GM18499 (cell line): ENCODE measurements at regions not wholly inside any gene's neighbourhood (a gene's known extent, or its start where the extent isn't known, plus 50 kb on each side); places are given as distances from the start of the nearest gene placed in this dataset.
"Not testable (repeated sequence)": the region's sequence is repeated elsewhere in the genome, so short reads cannot be mapped to it uniquely, and the experiment has no call there.

ENCODE experiments used
- ATAC-seq: cut with Tn5 transposase; IDR thresholded peaks from one replicate; pipeline ENCODE4 v1.9.1; 2021; ENCODE audit warnings: moderate number of reproducible peaks; ENCODE audit not compliant: insufficient read depth, unreplicated experiment

GRCh38 chr16:59634951-59635350 lies 900.8 kb upstream of the GOT2 start:
- no peak for ATAC-seq

GRCh38 chr16:59634004-59634579 lies 900.0 kb upstream of the GOT2 start:
- ATAC-seq: no peak

- ATAC-seq: no peak
Measured at GRCh38 chr16:59632276-59632855, 898.2 kb upstream of the GOT2 start.

GRCh38 chr16:59624381-59624780 lies 890.3 kb upstream of the GOT2 start:
- ATAC-seq: not testable (repeated sequence)

GRCh38 chr16:59614466-59615240 lies 880.5 kb upstream of the GOT2 start:
- no peak for ATAC-seq

- not testable (repeated sequence) for ATAC-seq
Measured at GRCh38 chr16:59612910-59613620, 878.9 kb upstream of the GOT2 start.

- no peak for ATAC-seq
Measured at GRCh38 chr16:59612094-59612493, 878.0 kb upstream of the GOT2 start.

- ATAC-seq: no peak
Measured at GRCh38 chr16:59611556-59611955, 877.4 kb upstream of the GOT2 start.

- ATAC-seq: no peak
Measured at GRCh38 chr16:59605706-59606105, 871.6 kb upstream of the GOT2 start.

GRCh38 chr16:59604354-59604753 lies 870.2 kb upstream of the GOT2 start:
- no peak for ATAC-seq

- ATAC-seq: no peak
Measured at GRCh38 chr16:59601452-59601851, 867.3 kb upstream of the GOT2 start.

GRCh38 chr16:59597269-59597668 lies 863.2 kb upstream of the GOT2 start:
- ATAC-seq: no peak

GRCh38 chr16:59596693-59597092 lies 862.6 kb upstream of the GOT2 start:
- no peak for ATAC-seq

GRCh38 chr16:59593194-59593661 lies 859.1 kb upstream of the GOT2 start:
- no peak for ATAC-seq

GRCh38 chr16:59591480-59591879 lies 857.4 kb upstream of the GOT2 start:
- no peak for ATAC-seq

- ATAC-seq: no peak
Measured at GRCh38 chr16:59590845-59591244, 856.7 kb upstream of the GOT2 start.

- no peak for ATAC-seq
Measured at GRCh38 chr16:59586331-59586730, 852.2 kb upstream of the GOT2 start.

- no peak for ATAC-seq
Measured at GRCh38 chr16:59574296-59574695, 840.2 kb upstream of the GOT2 start.

GRCh38 chr16:59573528-59574271 lies 839.6 kb upstream of the GOT2 start:
- no peak for ATAC-seq

GRCh38 chr16:59567496-59567895 lies 833.4 kb upstream of the GOT2 start:
- no peak for ATAC-seq
